GM12878 (cell line): ENCODE measurements at regions not wholly inside any gene's neighbourhood (a gene's known extent, or its start where the extent isn't known, plus 50 kb on each side); places are given as distances from the start of the nearest gene placed in this dataset.

ENCODE experiments used
- ATAC-seq: fragments of 200-7000 bp; cut with Tn5 transposase; 3 replicates; pipeline ENCODE4 v1.9.1; 2020; ENCODE audit warnings: mild to moderate bottlenecking, moderate library complexity
- BruUV-seq: library from RNA; stranded (reverse); fragments of 400-500 nt; replicated peaks from 2 replicates; lab custom pipeline; 2021; lab: Mats Ljungman, UMichigan
- CTCF ChIA-PET: fragments of 300-600 bp; sonication (Branson Sonifier 250); formaldehyde crosslinking; extraction: SDS; loops from one replicate; lab custom pipeline; 2021; ENCODE audit warnings: inconsistent platforms; lab: Yijun Ruan, JAX
- POLR2A ChIA-PET: fragments of 350-600 bp; formaldehyde crosslinking; extraction: SDS; loops from one replicate; lab custom pipeline; 2021; ENCODE audit warnings: inconsistent platforms; lab: Charles Lee
- RAD21 ChIA-PET: fragments of 300-600 bp; sonication (Branson Sonifier 250); formaldehyde crosslinking; loops from one replicate; lab custom pipeline; 2023; ENCODE audit warnings: antibody characterized with exemption; ENCODE audit not compliant: unreplicated experiment; lab: Charles Lee
- SMC1A ChIA-PET: fragments of 300-600 bp; sonication (Branson Sonifier 250); formaldehyde crosslinking; loops from one replicate; lab custom pipeline; 2023; ENCODE audit not compliant: unreplicated experiment, uncharacterized antibody; lab: Charles Lee
- DNase-seq: peaks from one replicate; pipeline ENCODE4 v3.0.0-alpha.2; 2011; ENCODE audit warnings: low read depth, low spot score
- FAIRE-seq: peaks from 3 replicates; lab custom pipeline; 2011; peaks lifted over from hg19 to GRCh38; lab: Jason Lieb, UNC
- H2AFZ ChIP-seq: 2 replicates; pipeline ENCODE4 v1.6.0; 2011; ENCODE audit warnings: low read depth, low read length, control low read depth; ENCODE audit not compliant: control insufficient read depth
- H3K27ac ChIP-seq: 2 replicates; pipeline ENCODE4 v1.5.1; 2011; ENCODE audit warnings: control low read depth; ENCODE audit not compliant: control insufficient read depth, insufficient read depth
- H3K27me3 ChIP-seq, 2 experiments: replicated peaks in 1 of 2; 2 replicates each; pipeline versions ENCODE4 v1.6.0 to v1.6.1; 2011; ENCODE audit warnings: low read length in 1 of 2; ENCODE audit not compliant: control insufficient read depth in 2 of 2, insufficient read depth in 2 of 2
- H3K36me3 ChIP-seq, 2 experiments: 2 replicates each; pipeline ENCODE4 v1.5.1; 2011; ENCODE audit warnings: low read length in 1 of 2; ENCODE audit not compliant: control insufficient read depth in 2 of 2, insufficient read depth in 2 of 2
- H3K4me1 ChIP-seq: 2 replicates; pipeline ENCODE4 v1.6.1; 2011; ENCODE audit warnings: mild to moderate bottlenecking, low read length, moderate library complexity, mixed read lengths; ENCODE audit not compliant: control insufficient read depth, insufficient read depth
- H3K4me2 ChIP-seq: 2 replicates; pipeline ENCODE4 v1.6.0; 2011; ENCODE audit warnings: control low read depth; ENCODE audit not compliant: control insufficient read depth, insufficient read depth
- H3K4me3 ChIP-seq: fragments of 200-600 bp; sonication (generic); 2 replicates; pipeline ENCODE4 v1.5.1; 2016
- H3K79me2 ChIP-seq: 2 replicates; pipeline ENCODE4 v1.6.0; 2011; ENCODE audit warnings: low read length; ENCODE audit not compliant: control insufficient read depth, insufficient read depth
- H3K9ac ChIP-seq: 2 replicates; pipeline ENCODE4 v1.8.0; 2011; ENCODE audit warnings: low read length, control low read depth, mixed read lengths; ENCODE audit not compliant: control insufficient read depth, insufficient read depth
- H3K9me3 ChIP-seq: replicated peaks from 3 replicates; pipeline ENCODE4 v1.5.1; 2011; ENCODE audit warnings: mild to moderate bottlenecking, low read length; ENCODE audit not compliant: control insufficient read depth, insufficient read depth
- H4K20me1 ChIP-seq: 2 replicates; pipeline ENCODE4 v1.6.0; 2011; ENCODE audit not compliant: control insufficient read depth, insufficient read depth
- CBX5 ChIP-seq: sonication (generic); IDR thresholded peaks from 2 replicates; pipeline ENCODE4 v1.6.1; 2016; ENCODE audit warnings: low read depth, moderate library complexity, mild to moderate bottlenecking, inconsistent platforms
- FOXK2 ChIP-seq: fragments of 450-650 bp; IDR thresholded peaks from 2 replicates; pipeline ENCODE4 v1.6.1; 2017; ENCODE audit warnings: mild to moderate bottlenecking, moderate library complexity
- GABPA ChIP-seq: IDR thresholded peaks from 2 replicates; pipeline ENCODE4 v1.6.1; 2014; ENCODE audit warnings: antibody characterized with exemption, low read depth, mild to moderate bottlenecking, inconsistent platforms
- NBN ChIP-seq: fragments of 450-650 bp; IDR thresholded peaks from 2 replicates; pipeline ENCODE4 v1.6.1; 2016
- PML ChIP-seq: IDR thresholded peaks from 2 replicates; pipeline ENCODE4 v1.6.1; 2012; ENCODE audit warnings: low read length, inconsistent platforms
- PRDM15 ChIP-seq: fragments of 450-650 bp; formaldehyde crosslinking; IDR thresholded peaks from 2 replicates; pipeline ENCODE4 v1.4.0; 2020; ENCODE audit warnings: mild to moderate bottlenecking, moderate library complexity
- RB1 ChIP-seq: fragments of 450-650 bp; formaldehyde crosslinking; IDR thresholded peaks from 2 replicates; pipeline ENCODE4 v1.6.1; 2017; ENCODE audit warnings: mild to moderate bottlenecking, borderline replicate concordance
- SMARCA5 ChIP-seq: fragments of 450-650 bp; IDR thresholded peaks from 2 replicates; pipeline ENCODE4 v1.6.1; 2017; ENCODE audit warnings: mild to moderate bottlenecking
- SMC3 ChIP-seq: IDR thresholded peaks from 2 replicates; pipeline ENCODE4 v1.6.1; 2011; ENCODE audit warnings: low read length, improper control_type of control experiment, borderline replicate concordance
- SREBF1 ChIP-seq: IDR thresholded peaks from 2 replicates; pipeline ENCODE4 v1.6.1; 2012; ENCODE audit warnings: mild to moderate bottlenecking, low read length
- TAF1 ChIP-seq: IDR thresholded peaks from 2 replicates; pipeline ENCODE4 v1.6.1; 2011; ENCODE audit warnings: mild to moderate bottlenecking, low read depth, low read length, borderline replicate concordance
- TCF12 ChIP-seq: IDR thresholded peaks from 2 replicates; pipeline ENCODE4 v1.6.1; 2011; ENCODE audit warnings: low read depth, mild to moderate bottlenecking, low read length
- USF1 ChIP-seq: IDR thresholded peaks from 2 replicates; pipeline ENCODE4 v1.6.1; 2011; ENCODE audit warnings: borderline replicate concordance, low read depth, mild to moderate bottlenecking, moderate library complexity, mixed read lengths, low read length; ENCODE audit not compliant: insufficient read depth; ENCODE audit errors: extremely low read length
- YBX1 ChIP-seq: fragments of 450-650 bp; IDR thresholded peaks from 2 replicates; pipeline ENCODE4 v1.6.1; 2016; ENCODE audit warnings: antibody characterized with exemption
- ZNF24 ChIP-seq: fragments of 450-650 bp; IDR thresholded peaks from 2 replicates; pipeline ENCODE4 v1.6.1; 2017; ENCODE audit warnings: antibody characterized with exemption, mild to moderate bottlenecking
- WGBS: methylation state at CpG from one replicate; pipeline ENCODE4 v1.1.6; 2016; ENCODE audit warnings: low lambda C conversion rate; ENCODE audit not compliant: insufficient replicate concordance, insufficient coverage; ENCODE audit errors: missing lambda C conversion rate; 5-methylcytosine and 5-hydroxymethylcytosine counted together
- in situ Hi-C: fragments of 300-500 bp; cut with MboI; formaldehyde crosslinking; loops from 9 replicates; pipeline ENCODE4 v1.14.3; 2018; ENCODE audit warnings: mixed read lengths
- intact Hi-C: fragments of 100-400 bp; cut with micrococcal nuclease; formaldehyde crosslinking; loops from one replicate; pipeline ENCODE4 v1.14.2; 2022; ENCODE audit not compliant: unreplicated experiment
- TF ChIP-seq, protein P1 (sequence below): fragments of 450-650 bp; IDR thresholded peaks from 2 replicates; pipeline ENCODE4 v1.6.1; 2017; ENCODE audit warnings: borderline replicate concordance

- BruUV-seq = no TSS peak
- 3% methylated on average over 4 of the region's 4 CpGs for WGBS
- no peaks in the 10 kb centered on the region for H3K4me1 ChIP-seq
- H3K4me2 ChIP-seq = no peak overlapping the region
- no peak overlapping the region for H3K9ac ChIP-seq
- no peak for ATAC-seq
- RAD21 ChIA-PET = no interaction called here
- H2AFZ ChIP-seq = no peak overlapping the region
- in situ Hi-C loops = no loop called here
- CTCF ChIA-PET = interaction anchor here (1.0 to 1.4 kb wide), 2 partner anchors 21 to 340 kb away, joined by 3 to 4 read pairs; no protein-coding TSS in a partner anchor
- H3K27me3 ChIP-seq = no peaks in the 10 kb centered on the region
- H3K4me3 ChIP-seq = no peak overlapping the region
- intact Hi-C loops = no loop called here
- no peak for TF ChIP-seq GABPA
- no peak for TF ChIP-seq TAF1
- no peak for TF ChIP-seq NBN
- no peak for TF ChIP-seq ZNF24
- TF ChIP-seq YBX1 = no peak
- TF ChIP-seq PML = no peak
- TF ChIP-seq, protein P1, sequence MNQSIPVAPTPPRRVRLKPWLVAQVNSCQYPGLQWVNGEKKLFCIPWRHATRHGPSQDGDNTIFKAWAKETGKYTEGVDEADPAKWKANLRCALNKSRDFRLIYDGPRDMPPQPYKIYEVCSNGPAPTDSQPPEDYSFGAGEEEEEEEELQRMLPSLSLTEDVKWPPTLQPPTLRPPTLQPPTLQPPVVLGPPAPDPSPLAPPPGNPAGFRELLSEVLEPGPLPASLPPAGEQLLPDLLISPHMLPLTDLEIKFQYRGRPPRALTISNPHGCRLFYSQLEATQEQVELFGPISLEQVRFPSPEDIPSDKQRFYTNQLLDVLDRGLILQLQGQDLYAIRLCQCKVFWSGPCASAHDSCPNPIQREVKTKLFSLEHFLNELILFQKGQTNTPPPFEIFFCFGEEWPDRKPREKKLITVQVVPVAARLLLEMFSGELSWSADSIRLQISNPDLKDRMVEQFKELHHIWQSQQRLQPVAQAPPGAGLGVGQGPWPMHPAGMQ = no peak
- no peak for TF ChIP-seq USF1
- no peak for TF ChIP-seq RB1
- no peak for TF ChIP-seq PRDM15
- no peak for TF ChIP-seq SMARCA5
- TF ChIP-seq TCF12 = no peak
- TF ChIP-seq FOXK2 = no peak
- TF ChIP-seq SMC3 = no peak
- no peak for TF ChIP-seq CBX5
- no peak for TF ChIP-seq SREBF1
- no peak for FAIRE-seq
- no peaks in the 10 kb centered on the region for H4K20me1 ChIP-seq
- H3K36me3 ChIP-seq = no peaks in the 10 kb centered on the region
- SMC1A ChIA-PET = interaction anchor here (0.8 kb wide), 1 partner anchor 12 kb away, joined by 3 read pairs; no protein-coding TSS in a partner anchor
- no peaks in the 10 kb centered on the region for H3K9me3 ChIP-seq
- POLR2A ChIA-PET = no interaction called here
- no peak overlapping the region for H3K27ac ChIP-seq
- no peaks in the 10 kb centered on the region for H3K79me2 ChIP-seq
- DNase-seq = no peak
Measured at GRCh38 chr14:82731526-82731925, 1197.9 kb upstream of the SEL1L start.
